HG02763 (cell line): ENCODE measurements at regions not wholly inside any gene's neighbourhood (a gene's known extent, or its start where the extent isn't known, plus 50 kb on each side); places are given as distances from the start of the nearest gene placed in this dataset.
A peak's percentile ranks its signal among the peaks of the same experiment; 100 is the strongest.
"Not testable (repeated sequence)": the region's sequence is repeated elsewhere in the genome, so short reads cannot be mapped to it uniquely, and the experiment has no call there.

Experiments used
- ATAC-seq: cut with Tn5 transposase; IDR thresholded peaks from one replicate; pipeline ENCODE4 v1.9.1; 2021; ENCODE audit warnings: mild to moderate bottlenecking, moderate library complexity; ENCODE audit not compliant: unreplicated experiment

GRCh38 chr1:244316986-244317655 lies 134.6 kb downstream of the ADSS2 start:
- no peak for ATAC-seq

- no peak for ATAC-seq
Observed at GRCh38 chr1:244318078-244318477, 133.6 kb downstream of the ADSS2 start.

GRCh38 chr1:244318512-244318911 lies 133.2 kb downstream of the ADSS2 start:
- no peak for ATAC-seq

- ATAC-seq = peak; percentile 60
Observed at GRCh38 chr1:244319283-244320132, 132.2 kb downstream of the ADSS2 start.

GRCh38 chr1:244322181-244322580 lies 129.5 kb downstream of the ADSS2 start:
- no peak for ATAC-seq

GRCh38 chr1:244322791-244323521 lies 128.8 kb downstream of the ADSS2 start:
- no peak for ATAC-seq

GRCh38 chr1:244324176-244324883 lies 127.4 kb downstream of the ADSS2 start:
- ATAC-seq = no peak

- peak; percentile 67 for ATAC-seq
Observed at GRCh38 chr1:244325056-244325758, 126.5 kb downstream of the ADSS2 start.

- no peak for ATAC-seq
Observed at GRCh38 chr1:244326757-244327156, 125.0 kb downstream of the ADSS2 start.

- no peak for ATAC-seq
Observed at GRCh38 chr1:244327533-244327932, 124.2 kb downstream of the ADSS2 start.

GRCh38 chr1:244328476-244328875 lies 123.2 kb downstream of the ADSS2 start:
- no peak for ATAC-seq

- no peak for ATAC-seq
Observed at GRCh38 chr1:244329591-244330317, 122.0 kb downstream of the ADSS2 start.

GRCh38 chr1:244330318-244330625 lies 121.4 kb downstream of the ADSS2 start:
- ATAC-seq = no peak

GRCh38 chr1:244332761-244333160 lies 118.9 kb downstream of the ADSS2 start:
- ATAC-seq = not testable (repeated sequence)

- ATAC-seq = not testable (repeated sequence)
Observed at GRCh38 chr1:244334315-244334714, 117.4 kb downstream of the ADSS2 start.

GRCh38 chr1:244334842-244335241 lies 116.9 kb downstream of the ADSS2 start:
- ATAC-seq = not testable (repeated sequence)

- ATAC-seq = no peak
Observed at GRCh38 chr1:244335456-244335855, 116.3 kb downstream of the ADSS2 start.

GRCh38 chr1:244336232-244336899 lies 115.3 kb downstream of the ADSS2 start:
- ATAC-seq = no peak

GRCh38 chr1:244337839-244338238 lies 113.9 kb downstream of the ADSS2 start:
- ATAC-seq = no peak
